ENCODE measurements at regions not wholly inside any gene's neighbourhood (a gene's known extent, or its start where the extent isn't known, plus 50 kb on each side); places are given as distances from the start of the nearest gene placed in this dataset.
A peak's percentile ranks its signal among the peaks of the same experiment; 100 is the strongest.

- H3K27ac ChIP-seq, result no peak overlapping the region
- intact Hi-C loops (cut with DNase I; ENCODE audit: low total_unique reads), result no loop called here
- no peak for DNase-seq
- no peaks in the 10 kb centered on the region for H3K9me3 ChIP-seq
- H3K36me3 ChIP-seq, result no peaks in the 10 kb centered on the region
- no peak for TF ChIP-seq POLR2A (IDR thresholded peaks at IDR 0.05)
- TF ChIP-seq CTCF (IDR thresholded peaks at IDR 0.05), result no peak
- no peaks in the 10 kb centered on the region for H3K27me3 ChIP-seq
- H3K4me3 ChIP-seq, result no peak overlapping the region
- H3K4me1 ChIP-seq, result no peaks in the 10 kb centered on the region
Measured at GRCh38 chr5:74400067-74400466, 240.5 kb downstream of the ENC1 start.

GRCh38 chr5:74396913-74397622 lies 243.5 kb downstream of the ENC1 start:
- intact Hi-C loops (cut with DNase I; ENCODE audit: low total_unique reads), result no loop called here
- no peaks in the 10 kb centered on the region for H3K9me3 ChIP-seq
- no peaks in the 10 kb centered on the region for H3K36me3 ChIP-seq
- no peaks in the 10 kb centered on the region for H3K4me1 ChIP-seq
- TF ChIP-seq POLR2A (IDR thresholded peaks at IDR 0.05) (no peak), CTCF (IDR thresholded peaks at IDR 0.05) (no peak)
- no peak overlapping the region for H3K4me3 ChIP-seq
- DNase-seq, result peak; percentile 20 to 33
- no peaks in the 10 kb centered on the region for H3K27me3 ChIP-seq
- H3K27ac ChIP-seq, result no peak overlapping the region

- DNase-seq, result no peak
- no peaks in the 10 kb centered on the region for H3K4me1 ChIP-seq
- no peaks in the 10 kb centered on the region for H3K9me3 ChIP-seq
- TF ChIP-seq POLR2A (IDR thresholded peaks at IDR 0.05) (no peak), CTCF (IDR thresholded peaks at IDR 0.05) (no peak)
- H3K4me3 ChIP-seq, result no peak overlapping the region
- H3K27ac ChIP-seq, result no peak overlapping the region
- intact Hi-C loops (cut with DNase I; ENCODE audit: low total_unique reads), result no loop called here
- no peaks in the 10 kb centered on the region for H3K27me3 ChIP-seq
- no peaks in the 10 kb centered on the region for H3K36me3 ChIP-seq
Measured at GRCh38 chr5:74394916-74395880, 245.3 kb downstream of the ENC1 start.

- intact Hi-C loops (cut with DNase I; ENCODE audit: low total_unique reads), result no loop called here
- no peaks in the 10 kb centered on the region for H3K4me1 ChIP-seq
- H3K36me3 ChIP-seq, result no peaks in the 10 kb centered on the region
- no peak overlapping the region for H3K4me3 ChIP-seq
- no peaks in the 10 kb centered on the region for H3K9me3 ChIP-seq
- DNase-seq, result no peak
- no peak overlapping the region for H3K27ac ChIP-seq
- no peaks in the 10 kb centered on the region for H3K27me3 ChIP-seq
- TF ChIP-seq CTCF (IDR thresholded peaks at IDR 0.05) (no peak), POLR2A (IDR thresholded peaks at IDR 0.05) (no peak)
Measured at GRCh38 chr5:74394528-74394915, 246.0 kb downstream of the ENC1 start.

GRCh38 chr5:74393943-74394342 lies 246.6 kb downstream of the ENC1 start:
- TF ChIP-seq CTCF (IDR thresholded peaks at IDR 0.05) (no peak), POLR2A (IDR thresholded peaks at IDR 0.05) (no peak)
- no peak for DNase-seq
- no peaks in the 10 kb centered on the region for H3K9me3 ChIP-seq
- intact Hi-C loops (cut with DNase I; ENCODE audit: low total_unique reads), result no loop called here
- H3K27ac ChIP-seq, result no peak overlapping the region
- H3K27me3 ChIP-seq, result no peaks in the 10 kb centered on the region
- H3K4me1 ChIP-seq, result no peaks in the 10 kb centered on the region
- H3K36me3 ChIP-seq, result no peaks in the 10 kb centered on the region
- H3K4me3 ChIP-seq, result no peak overlapping the region

All from uterus (tissue), 3 donors.